B cell (primary cell): ENCODE measurements at regions not wholly inside any gene's neighbourhood (a gene's known extent, or its start where the extent isn't known, plus 50 kb on each side); places are given as distances from the start of the nearest gene placed in this dataset.

ENCODE experiments used
- ATAC-seq: fragments of 200-7000 bp; cut with Tn5 transposase; one replicate; pipeline ENCODE4 v1.10.0; 2021; ENCODE audit warnings: low read depth, mild to moderate bottlenecking, moderate number of reproducible peaks, moderate library complexity
- CTCF ChIA-PET: fragments of 350-600 bp; sonication (Branson Sonifier 250); formaldehyde crosslinking; loops from one replicate; lab custom pipeline; 2021; ENCODE audit warnings: antibody characterized with exemption, inconsistent platforms; lab: Charles Lee
- POLR2A ChIA-PET: fragments of 350-600 bp; sonication (Branson Sonifier 250); formaldehyde crosslinking; loops from one replicate; lab custom pipeline; 2021; ENCODE audit warnings: antibody characterized with exemption; lab: Charles Lee
- DNase-seq: peaks from one replicate; pipeline ENCODE4 v3.0.0; 2013
- H2AFZ ChIP-seq: 2 replicates; pipeline ENCODE4 v1.6.1; 2012; ENCODE audit warnings: mild to moderate bottlenecking, low read depth, low read length; ENCODE audit not compliant: insufficient read depth, poor library complexity, severe bottlenecking
- H3K27ac ChIP-seq, 2 donors: 1 replicate in 1 of 2; 2 replicates in 1 of 2; pipeline ENCODE4 v1.5.1; 2012 to 2013; ENCODE audit warnings: low read length in 2 of 2, mild to moderate bottlenecking in 2 of 2, moderate library complexity in 1 of 2
- H3K27me3 ChIP-seq, 4 experiments: fragments of 200-600 bp in 1 of 4; sonication (generic) in 1 of 4; replicated peaks in 1 of 4; 1 replicate in 2 of 4; 2 replicates in 2 of 4; pipeline versions ENCODE4 v1.6.1 to v1.7.0; 2013 to 2016; ENCODE audit warnings: low read length in 3 of 4, mild to moderate bottlenecking in 2 of 4, mixed read lengths in 1 of 4, moderate library complexity in 1 of 4; ENCODE audit not compliant: insufficient read depth in 4 of 4, control insufficient read depth in 3 of 4; ENCODE audit errors: control extremely low read depth in 1 of 4
- H3K36me3 ChIP-seq, 2 experiments: replicated peaks in 1 of 2; 1 replicate in 1 of 2; 2 replicates in 1 of 2; pipeline versions ENCODE4 v1.6.1 to v1.7.1; 2013; ENCODE audit warnings: low read length in 1 of 2; ENCODE audit not compliant: insufficient read depth in 2 of 2, control insufficient read depth in 1 of 2; ENCODE audit errors: control extremely low read depth in 1 of 2, extremely low read depth in 1 of 2
- H3K4me1 ChIP-seq, 2 donors: fragments of 200-600 bp in 1 of 2; sonication (generic) in 1 of 2; 1 replicate in 1 of 2; 2 replicates in 1 of 2; pipeline versions ENCODE4 v1.5.1 to v1.6.1; 2013 to 2017; ENCODE audit warnings: low read length in 2 of 2; ENCODE audit not compliant: control insufficient read depth in 2 of 2, insufficient read depth in 2 of 2
- H3K4me2 ChIP-seq: replicated peaks from 2 replicates; pipeline ENCODE3; 2012; ENCODE audit warnings: mild to moderate bottlenecking, low read depth, low read length; ENCODE audit not compliant: poor library complexity, severe bottlenecking
- H3K4me3 ChIP-seq, 5 experiments: fragments of 200-600 bp in 1 of 5; sonication (generic) in 1 of 5; 1 replicate in 3 of 5; 2 replicates in 2 of 5; pipeline versions ENCODE4 v1.5.1 to v1.7.0; 2011 to 2016; ENCODE audit warnings: low read length in 4 of 5, mild to moderate bottlenecking in 4 of 5, low read depth in 2 of 5, control low read depth in 1 of 5, moderate library complexity in 1 of 5; ENCODE audit not compliant: insufficient read depth in 1 of 5; ENCODE audit errors: control extremely low read depth in 1 of 5, extremely low read depth in 1 of 5
- H3K79me2 ChIP-seq: fragments of 200-600 bp; sonication (generic); one replicate; pipeline ENCODE4 v1.6.0; 2016; ENCODE audit warnings: low read length; ENCODE audit not compliant: control insufficient read depth, insufficient read depth
- H3K9ac ChIP-seq: fragments of 200-600 bp; sonication (generic); 2 replicates; pipeline ENCODE4 v1.6.1; 2017; ENCODE audit warnings: mild to moderate bottlenecking, low read length, moderate library complexity
- H3K9me3 ChIP-seq, 3 donors: one replicate each; pipeline versions ENCODE4 v1.6.1 to v1.7.1; 2013; ENCODE audit warnings: low read length in 2 of 3; ENCODE audit not compliant: control insufficient read depth in 2 of 3, insufficient read depth in 1 of 3; ENCODE audit errors: control extremely low read depth in 1 of 3
- H4K20me1 ChIP-seq: 2 replicates; pipeline ENCODE4 v1.6.0; 2012; ENCODE audit warnings: mild to moderate bottlenecking, low read length; ENCODE audit not compliant: insufficient read depth, control insufficient read depth, poor library complexity, severe bottlenecking
- H3K27ac Mint-ChIP-seq: one replicate; pipeline ENCODE4 v1.8.0; 2021; ENCODE audit warnings: mixed read lengths
- H3K27me3 Mint-ChIP-seq: one replicate; pipeline ENCODE4 v1.8.0; 2021; ENCODE audit warnings: mixed read lengths
- H3K4me1 Mint-ChIP-seq: one replicate; pipeline ENCODE4 v1.8.0; 2021; ENCODE audit warnings: mixed read lengths
- H3K4me3 Mint-ChIP-seq: one replicate; pipeline ENCODE4 v1.8.0; 2021; ENCODE audit warnings: mixed read lengths
- H3K9me3 Mint-ChIP-seq: one replicate; pipeline ENCODE4 v1.8.0; 2022; ENCODE audit warnings: mixed read lengths; ENCODE audit not compliant: insufficient read depth
- CTCF ChIP-seq: fragments of 200-600 bp; IDR thresholded peaks from one replicate; pipeline ENCODE4 v1.8.0; 2022; ENCODE audit warnings: antibody characterized with exemption, mild to moderate bottlenecking
- EZH2 ChIP-seq: IDR thresholded peaks from 2 replicates; pipeline ENCODE4 v1.6.1; 2012; ENCODE audit warnings: borderline replicate concordance, low read depth, mild to moderate bottlenecking, moderate library complexity, low read length; ENCODE audit not compliant: insufficient read depth, poor library complexity, severe bottlenecking
- WGBS: methylation state at CpG from one replicate; pipeline ENCODE4 v1.1.5; 2013; ENCODE audit warnings: missing lambda C conversion rate; ENCODE audit not compliant: insufficient coverage; 5-methylcytosine and 5-hydroxymethylcytosine counted together
- intact Hi-C: fragments of 100-400 bp; cut with micrococcal nuclease; formaldehyde crosslinking; loops from one replicate; pipeline ENCODE4 v1.10.0; 2022

GRCh38 chr11:81332276-81332675 lies 1401.4 kb downstream of the FAM181B start:
- intact Hi-C loops: no loop called here
- Mint-ChIP-seq H3K27ac (no peak overlapping the region), H3K27me3 (no peaks in the 10 kb centered on the region), H3K4me3 (no peak overlapping the region), H3K9me3 (no peaks in the 10 kb centered on the region), H3K4me1 (no peaks in the 10 kb centered on the region)
- H3K79me2 ChIP-seq: no peaks in the 10 kb centered on the region
- no peak overlapping the region for H3K4me2 ChIP-seq
- H3K36me3 ChIP-seq: no peaks in the 10 kb centered on the region
- ChIA-PET POLR2A (no interaction called here), CTCF (no interaction called here)
- no peaks in the 10 kb centered on the region for H3K4me1 ChIP-seq
- ATAC-seq (no peak), DNase-seq (no peak)
- no peak overlapping the region for H3K4me3 ChIP-seq
- H3K27me3 ChIP-seq: no peaks in the 10 kb centered on the region
- H4K20me1 ChIP-seq: no peaks in the 10 kb centered on the region
- no peak overlapping the region for H2AFZ ChIP-seq
- H3K9me3 ChIP-seq: no peaks in the 10 kb centered on the region
- WGBS: no CpG with 5 or more reads among the region's 2 CpGs
- H3K9ac ChIP-seq: no peak overlapping the region
- no peak overlapping the region for H3K27ac ChIP-seq
- TF ChIP-seq CTCF (no peak), EZH2 (no peak)

DNA sequence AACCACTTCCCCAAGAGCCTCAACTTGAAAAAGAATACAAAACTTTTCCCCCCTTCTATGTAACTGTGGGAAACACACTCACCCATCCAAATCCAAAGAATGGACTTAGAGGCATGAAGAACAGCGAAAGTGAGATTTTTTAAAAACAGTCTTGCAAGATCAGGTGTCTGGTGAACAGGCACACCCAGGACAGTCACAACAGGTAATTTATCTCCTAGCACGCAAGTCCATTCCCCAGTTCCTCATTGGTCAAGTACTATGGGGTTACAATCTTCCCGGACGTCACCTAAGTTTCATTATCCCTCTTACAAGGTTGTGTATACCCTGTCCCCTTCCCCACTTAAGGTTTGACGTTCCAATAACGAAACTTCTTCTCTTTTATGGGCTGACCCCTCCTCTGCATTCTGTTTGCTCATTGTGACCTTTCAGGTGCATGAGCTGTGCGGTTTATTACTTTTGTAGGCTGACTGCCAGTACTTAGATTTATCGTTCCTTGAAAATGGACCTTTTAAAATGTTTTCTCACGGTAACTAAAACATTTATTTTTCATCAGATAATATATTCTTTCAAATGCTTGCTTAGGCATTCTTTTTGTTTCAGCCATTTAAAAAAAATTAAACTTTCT lies 1401.9 kb downstream of the FAM181B start:
- H4K20me1 ChIP-seq: no peaks in the 10 kb centered on the region

More for the DNA sequence above, 1401.9 kb downstream of the FAM181B start:
- Histone ChIP-seq H3K27me3 (no peaks in the 10 kb centered on the region), H3K9ac (no peak overlapping the region), H3K9me3 (no peaks in the 10 kb centered on the region), H3K4me2 (no peak overlapping the region), H3K27ac (no peak overlapping the region), H2AFZ (no peak overlapping the region), H3K79me2 (no peaks in the 10 kb centered on the region), H3K4me1 (no peaks in the 10 kb centered on the region), H3K4me3 (no peak overlapping the region), H3K36me3 (no peaks in the 10 kb centered on the region)
- H3K4me1 Mint-ChIP-seq: no peaks in the 10 kb centered on the region
- TF ChIP-seq CTCF (no peak), EZH2 (no peak)
- H3K9me3 Mint-ChIP-seq: no peaks in the 10 kb centered on the region
- CTCF ChIA-PET: no interaction called here
- intact Hi-C loops: no loop called here
- POLR2A ChIA-PET: no interaction called here
- no peak overlapping the region for H3K4me3 Mint-ChIP-seq
- no peak for ATAC-seq
- 88% methylated on average over 7 of the region's 9 CpGs for WGBS
- DNase-seq: no peak
- H3K27ac Mint-ChIP-seq: no peak overlapping the region
- no peaks in the 10 kb centered on the region for H3K27me3 Mint-ChIP-seq
